Endothelial cell of umbilical vein (primary cell): ENCODE measurements at regions not wholly inside any gene's neighbourhood (a gene's known extent, or its start where the extent isn't known, plus 50 kb on each side); places are given as distances from the start of the nearest gene placed in this dataset.
"Not testable (repeated sequence)": the region's sequence is repeated elsewhere in the genome, so short reads cannot be mapped to it uniquely, and the experiment has no call there.

Experiments used
- BruUV-seq: library from RNA; stranded (reverse); fragments of 400-500 nt; replicated peaks from 2 replicates; lab custom pipeline; 2021; lab: Mats Ljungman, UMichigan
- CTCF ChIA-PET: fragments of 300-600, 350-600 bp; sonication (Branson Sonifier 250); formaldehyde crosslinking; loops from one replicate; lab custom pipeline; 2021; ENCODE audit warnings: antibody characterized with exemption, inconsistent platforms; lab: Charles Lee
- POLR2A ChIA-PET: fragments of 300-600, 350-600 bp; sonication (Branson Sonifier 250); formaldehyde crosslinking; loops from one replicate; lab custom pipeline; 2021; ENCODE audit warnings: antibody characterized with exemption, inconsistent platforms; lab: Charles Lee
- DNase-seq: peaks from one replicate; pipeline ENCODE4 v3.0.0-alpha.2; 2011; ENCODE audit warnings: low read depth, low spot score
- FAIRE-seq: peaks from 2 replicates; lab custom pipeline; 2011; peaks lifted over from hg19 to GRCh38; lab: Jason Lieb, UNC
- H2AFZ ChIP-seq: 2 replicates; pipeline ENCODE4 v1.6.0; 2012; ENCODE audit warnings: low read depth, low read length, control low read depth, inconsistent platforms
- H3K27ac ChIP-seq: 2 replicates; pipeline ENCODE4 v1.5.1; 2011; ENCODE audit warnings: low read depth, mild to moderate bottlenecking, control low read depth, low read length, moderate library complexity; ENCODE audit not compliant: insufficient read depth
- H3K27me3 ChIP-seq, 2 experiments: 2 replicates each; pipeline versions ENCODE4 v1.6.0 to v1.6.1; 2011; ENCODE audit warnings: low read length in 2 of 2, mixed read lengths in 1 of 2; ENCODE audit not compliant: control insufficient read depth in 2 of 2, insufficient read depth in 2 of 2
- H3K36me3 ChIP-seq, 2 experiments: 2 replicates in 1 of 2; 3 replicates in 1 of 2; pipeline ENCODE4 v1.5.1; 2011; ENCODE audit warnings: low read length in 2 of 2, mild to moderate bottlenecking in 1 of 2, moderate library complexity in 1 of 2; ENCODE audit not compliant: control insufficient read depth in 2 of 2, insufficient read depth in 2 of 2; ENCODE audit errors: extremely low read depth in 1 of 2
- H3K4me1 ChIP-seq: 3 replicates; pipeline ENCODE4 v1.5.1; 2011; ENCODE audit warnings: mild to moderate bottlenecking, low read length; ENCODE audit not compliant: control insufficient read depth, insufficient read depth; ENCODE audit errors: extremely low read depth
- H3K4me2 ChIP-seq: 2 replicates; pipeline ENCODE4 v1.6.1; 2011; ENCODE audit warnings: low read length, control low read depth, mixed read lengths; ENCODE audit not compliant: insufficient read depth
- H3K4me3 ChIP-seq, 3 experiments: fragments of 200-600 bp in 1 of 3; sonication (generic), shearing (Covaris generic) in 1 of 3; replicated peaks in 1 of 3; 2 replicates each; pipeline ENCODE4 v1.5.1; 2011 to 2016; ENCODE audit warnings: control low read depth in 3 of 3, low read length in 3 of 3, mild to moderate bottlenecking in 2 of 3, inconsistent platforms in 1 of 3, low read depth in 1 of 3, moderate library complexity in 1 of 3; ENCODE audit not compliant: insufficient read depth in 1 of 3
- H3K79me2 ChIP-seq: 2 replicates; pipeline ENCODE4 v1.6.0; 2012; ENCODE audit warnings: low read length, inconsistent platforms; ENCODE audit not compliant: control insufficient read depth, insufficient read depth
- H3K9ac ChIP-seq: replicated peaks from 2 replicates; pipeline ENCODE3; 2011; ENCODE audit warnings: low read length, control low read depth; ENCODE audit not compliant: insufficient read depth; ENCODE audit errors: extremely low read depth
- H3K9me1 ChIP-seq: replicated peaks from 3 replicates; pipeline ENCODE4 v1.6.0; 2011; ENCODE audit warnings: mild to moderate bottlenecking, low read length; ENCODE audit not compliant: control insufficient read depth, insufficient read depth; ENCODE audit errors: extremely low read depth
- H3K9me3 ChIP-seq: replicated peaks from 2 replicates; pipeline ENCODE4 v1.5.1; 2012; ENCODE audit warnings: low read length, inconsistent platforms; ENCODE audit not compliant: control insufficient read depth, insufficient read depth
- H4K20me1 ChIP-seq: replicated peaks from 2 replicates; pipeline ENCODE3; 2011; ENCODE audit warnings: mild to moderate bottlenecking, low read length; ENCODE audit not compliant: control insufficient read depth, insufficient read depth; ENCODE audit errors: extremely low read depth
- EZH2 ChIP-seq: IDR thresholded peaks from 2 replicates; pipeline ENCODE4 v1.6.1; 2012; ENCODE audit warnings: borderline replicate concordance, low read depth, mild to moderate bottlenecking, moderate library complexity, low read length, inconsistent platforms; ENCODE audit not compliant: severe bottlenecking
- FOS ChIP-seq: IDR thresholded peaks from 2 replicates; pipeline ENCODE4 v1.6.1; 2011; ENCODE audit warnings: mild to moderate bottlenecking, low read length, moderate library complexity, borderline replicate concordance; ENCODE audit not compliant: insufficient read depth
- GATA2 ChIP-seq: IDR thresholded peaks from 2 replicates; pipeline ENCODE4 v1.7.0; 2011; ENCODE audit warnings: low read depth, mild to moderate bottlenecking, moderate library complexity, mixed read lengths, low read length; ENCODE audit not compliant: insufficient read length, insufficient read depth
- JUN ChIP-seq: IDR thresholded peaks from 2 replicates; pipeline ENCODE4 v1.6.1; 2011; ENCODE audit warnings: borderline replicate concordance, low read depth; ENCODE audit not compliant: insufficient read length, insufficient read depth
- MYC ChIP-seq: IDR thresholded peaks from one replicate; pipeline ENCODE4 v1.6.1; 2011; ENCODE audit warnings: mild to moderate bottlenecking, low read depth, low read length
- POLR2A ChIP-seq: IDR thresholded peaks from 2 replicates; pipeline ENCODE4 v1.6.1; 2012; ENCODE audit warnings: low read depth, mild to moderate bottlenecking, control low read depth, low read length
- POLR2AphosphoS5 ChIP-seq: IDR thresholded peaks from 2 replicates; pipeline ENCODE4 v1.6.1; 2012; ENCODE audit warnings: low read depth, mild to moderate bottlenecking, control low read depth, low read length, moderate library complexity; ENCODE audit not compliant: insufficient read depth
- dilution Hi-C: fragments of 300-500 bp; cut with MboI; formaldehyde crosslinking; loops from one replicate; pipeline ENCODE4 v1.15.0; 2019; ENCODE audit warnings: low sequenced_read_pairs; ENCODE audit not compliant: extremely low pct_ligation_motif_present
- intact Hi-C: fragments of 100-400 bp; cut with micrococcal nuclease; formaldehyde crosslinking; loops from one replicate; pipeline ENCODE4 v1.10.0; 2022
- TF ChIP-seq, protein P1 (sequence below): IDR thresholded peaks from 2 replicates; pipeline ENCODE4 v1.6.1; 2011; ENCODE audit not compliant: insufficient read depth, insufficient read length
- TF ChIP-seq, protein P2 (sequence below), 2 donors: IDR thresholded peaks; 1 replicate in 1 of 2; 2 replicates in 1 of 2; pipeline ENCODE4 v1.5.1; 2011; ENCODE audit warnings: low read length in 2 of 2, mild to moderate bottlenecking in 2 of 2, moderate library complexity in 2 of 2, control low read depth in 1 of 2, inconsistent platforms in 1 of 2, low read depth in 1 of 2; ENCODE audit not compliant: insufficient read depth in 1 of 2; ENCODE audit errors: extremely low read depth in 1 of 2

DNA sequence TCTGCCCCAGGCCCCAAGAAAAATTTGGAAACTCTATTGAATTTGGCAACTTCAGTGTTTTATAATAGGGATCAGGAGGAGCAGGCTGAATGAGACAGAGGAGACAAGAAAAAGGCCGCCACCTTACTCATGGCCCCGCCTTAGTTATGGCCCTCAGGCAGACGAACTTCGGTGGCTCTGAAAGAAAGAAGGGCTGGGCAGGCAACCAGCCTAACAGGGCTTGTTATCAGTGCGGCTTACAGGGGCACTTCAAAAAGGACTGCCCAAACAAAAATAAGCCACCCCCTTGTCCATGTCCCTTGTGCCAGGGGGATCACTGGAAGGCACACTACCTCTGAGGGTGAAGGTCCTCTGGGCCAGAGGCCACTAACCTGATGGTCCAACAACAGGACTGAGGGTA lies 146.3 kb upstream of the ATF7IP start:
- Histone ChIP-seq H3K27ac (no peak overlapping the region), H3K4me2 (no peak overlapping the region), H3K9me3 (no peaks in the 10 kb centered on the region), H3K36me3 (no peaks in the 10 kb centered on the region), H3K27me3 (no peaks in the 10 kb centered on the region), H3K9ac (no peak overlapping the region), H3K4me1 (no peaks in the 10 kb centered on the region), H2AFZ (no peak overlapping the region), H4K20me1 (no peaks in the 10 kb centered on the region), H3K79me2 (no peaks in the 10 kb centered on the region), H3K4me3 (no peak overlapping the region), H3K9me1 (no peaks in the 10 kb centered on the region)
- no TSS peak for BruUV-seq
- TF ChIP-seq FOS: no peak
- TF ChIP-seq GATA2: no peak
- TF ChIP-seq, protein P1, sequence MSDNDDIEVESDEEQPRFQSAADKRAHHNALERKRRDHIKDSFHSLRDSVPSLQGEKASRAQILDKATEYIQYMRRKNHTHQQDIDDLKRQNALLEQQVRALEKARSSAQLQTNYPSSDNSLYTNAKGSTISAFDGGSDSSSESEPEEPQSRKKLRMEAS: no peak
- TF ChIP-seq MYC: no peak
- TF ChIP-seq JUN: no peak
- TF ChIP-seq POLR2AphosphoS5: no peak
- TF ChIP-seq POLR2A: no peak
- TF ChIP-seq, protein P2, sequence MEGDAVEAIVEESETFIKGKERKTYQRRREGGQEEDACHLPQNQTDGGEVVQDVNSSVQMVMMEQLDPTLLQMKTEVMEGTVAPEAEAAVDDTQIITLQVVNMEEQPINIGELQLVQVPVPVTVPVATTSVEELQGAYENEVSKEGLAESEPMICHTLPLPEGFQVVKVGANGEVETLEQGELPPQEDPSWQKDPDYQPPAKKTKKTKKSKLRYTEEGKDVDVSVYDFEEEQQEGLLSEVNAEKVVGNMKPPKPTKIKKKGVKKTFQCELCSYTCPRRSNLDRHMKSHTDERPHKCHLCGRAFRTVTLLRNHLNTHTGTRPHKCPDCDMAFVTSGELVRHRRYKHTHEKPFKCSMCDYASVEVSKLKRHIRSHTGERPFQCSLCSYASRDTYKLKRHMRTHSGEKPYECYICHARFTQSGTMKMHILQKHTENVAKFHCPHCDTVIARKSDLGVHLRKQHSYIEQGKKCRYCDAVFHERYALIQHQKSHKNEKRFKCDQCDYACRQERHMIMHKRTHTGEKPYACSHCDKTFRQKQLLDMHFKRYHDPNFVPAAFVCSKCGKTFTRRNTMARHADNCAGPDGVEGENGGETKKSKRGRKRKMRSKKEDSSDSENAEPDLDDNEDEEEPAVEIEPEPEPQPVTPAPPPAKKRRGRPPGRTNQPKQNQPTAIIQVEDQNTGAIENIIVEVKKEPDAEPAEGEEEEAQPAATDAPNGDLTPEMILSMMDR (IDR thresholded peaks at IDR 0.05; ENCODE audit: extremely low read depth in 1 of 2, insufficient read depth in 1 of 2, low read depth in 1 of 2, low read length in 2 of 2): no peak
- TF ChIP-seq EZH2: no peak
- CTCF ChIA-PET: no interaction called here
- FAIRE-seq: no peak
- dilution Hi-C loops: no loop called here
- no peak for DNase-seq
- POLR2A ChIA-PET: no interaction called here
- intact Hi-C loops: no loop called here

DNA sequence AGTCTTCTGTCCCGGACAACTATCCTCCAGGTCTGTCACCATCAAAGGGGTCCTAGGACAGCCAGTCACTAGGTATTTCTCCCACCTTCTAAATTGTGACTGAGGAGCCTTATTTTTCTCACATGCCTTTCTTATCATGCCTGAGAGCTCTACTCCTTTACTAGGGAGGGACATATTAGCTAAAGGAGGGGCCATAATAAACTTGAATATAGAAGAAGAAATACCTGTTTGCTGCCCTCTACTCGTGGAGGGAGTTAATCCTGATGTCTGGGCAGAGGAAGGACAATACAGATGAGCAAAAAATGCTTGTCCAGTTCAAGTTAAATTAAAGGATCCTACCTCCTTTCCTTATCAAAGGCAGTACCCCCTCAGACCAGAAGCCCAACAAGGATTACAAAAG lies 145.8 kb upstream of the ATF7IP start:
- H3K4me1 ChIP-seq, H3K4me2 ChIP-seq, intact Hi-C loops, POLR2A ChIA-PET, H3K4me3 ChIP-seq, H3K79me2 ChIP-seq, H3K27ac ChIP-seq, H3K27me3 ChIP-seq, H3K36me3 ChIP-seq, dilution Hi-C loops, H3K9me3 ChIP-seq, H2AFZ ChIP-seq, H3K9ac ChIP-seq, FAIRE-seq, CTCF ChIA-PET, H3K9me1 ChIP-seq, BruUV-seq, DNase-seq, H4K20me1 ChIP-seq: not testable (repeated sequence)
